NT2/D1 (cell line): ENCODE measurements at regions not wholly inside any gene's neighbourhood (a gene's known extent, or its start where the extent isn't known, plus 50 kb on each side); places are given as distances from the start of the nearest gene placed in this dataset.

Experiments
- DNase-seq: peaks from one replicate; pipeline ENCODE4 v3.0.0-alpha.2; 2011; ENCODE audit warnings: low read depth, low spot score
- H3K27me3 ChIP-seq: 2 replicates; pipeline ENCODE4 v1.6.0; 2011; ENCODE audit warnings: mild to moderate bottlenecking; ENCODE audit not compliant: insufficient read length, insufficient read depth
- H3K36me3 ChIP-seq: 2 replicates; pipeline ENCODE4 v1.6.1; 2011; ENCODE audit warnings: mild to moderate bottlenecking, low read length, mixed read lengths; ENCODE audit not compliant: insufficient read depth, insufficient read length
- H3K4me1 ChIP-seq: 2 replicates; pipeline ENCODE4 v1.5.1; 2011; ENCODE audit not compliant: insufficient read depth, insufficient read length
- H3K4me3 ChIP-seq: 2 replicates; pipeline ENCODE4 v1.5.1; 2011; ENCODE audit warnings: low read depth; ENCODE audit not compliant: insufficient read length
- H3K9ac ChIP-seq: 2 replicates; pipeline ENCODE4 v1.6.0; 2011; ENCODE audit warnings: low read depth; ENCODE audit not compliant: insufficient read length
- H3K9me3 ChIP-seq: 2 replicates; pipeline ENCODE4 v1.5.1; 2011; ENCODE audit warnings: mild to moderate bottlenecking, low read length; ENCODE audit not compliant: insufficient read depth
- SUZ12 ChIP-seq: IDR thresholded peaks from 2 replicates; pipeline ENCODE4 v1.6.1; 2011; ENCODE audit not compliant: insufficient read length, insufficient read depth; ENCODE audit errors: extremely low read depth
- YY1 ChIP-seq: IDR thresholded peaks from 2 replicates; pipeline ENCODE4 v1.6.1; 2011; ENCODE audit not compliant: insufficient read length, insufficient read depth
- ZNF274 ChIP-seq: IDR thresholded peaks from 2 replicates; pipeline ENCODE4 v1.6.1; 2011; ENCODE audit warnings: mild to moderate bottlenecking, low read depth, low read length

DNA sequence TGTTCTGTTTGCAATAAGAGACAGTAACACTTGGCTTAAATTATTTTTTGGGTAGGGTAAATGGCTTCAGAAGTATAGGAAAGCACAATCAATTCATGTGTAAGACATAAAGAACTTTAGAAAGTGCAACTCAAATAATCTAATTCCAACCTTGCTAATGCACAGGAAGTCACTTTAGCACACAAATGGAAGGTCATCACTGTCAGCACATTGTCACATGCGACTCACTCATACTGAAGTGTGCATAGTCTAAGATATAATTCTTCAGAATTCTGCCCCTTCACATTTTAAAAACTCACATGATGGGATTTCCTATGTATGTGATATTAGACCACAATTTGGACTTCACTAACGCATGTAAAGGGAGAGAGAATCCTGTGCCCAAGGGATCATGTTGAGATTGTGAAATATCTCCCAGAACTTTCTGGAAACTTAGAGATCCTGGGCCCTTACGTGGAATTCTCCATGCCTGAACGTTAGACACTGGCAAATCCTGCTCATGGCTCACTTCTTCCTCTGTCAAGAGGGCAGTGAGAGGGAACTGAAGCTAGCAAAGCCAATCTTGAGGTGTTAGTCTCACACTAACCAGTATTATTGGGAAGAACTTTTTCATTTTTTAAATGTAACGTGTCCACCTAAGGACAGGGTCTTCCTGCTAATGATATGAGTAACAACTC, 403.2 kb upstream of the PTGER4 start:
- Histone ChIP-seq H3K4me1 (no peaks in the 10 kb centered on the region), H3K9ac (no peak overlapping the region), H3K36me3 (no peaks in the 10 kb centered on the region), H3K4me3 (no peak overlapping the region), H3K27me3 (no peaks in the 10 kb centered on the region), H3K9me3 (no peaks in the 10 kb centered on the region)
- no peak for DNase-seq
- no peak for TF ChIP-seq SUZ12
- no peak for TF ChIP-seq YY1
- no peak for TF ChIP-seq ZNF274

DNA sequence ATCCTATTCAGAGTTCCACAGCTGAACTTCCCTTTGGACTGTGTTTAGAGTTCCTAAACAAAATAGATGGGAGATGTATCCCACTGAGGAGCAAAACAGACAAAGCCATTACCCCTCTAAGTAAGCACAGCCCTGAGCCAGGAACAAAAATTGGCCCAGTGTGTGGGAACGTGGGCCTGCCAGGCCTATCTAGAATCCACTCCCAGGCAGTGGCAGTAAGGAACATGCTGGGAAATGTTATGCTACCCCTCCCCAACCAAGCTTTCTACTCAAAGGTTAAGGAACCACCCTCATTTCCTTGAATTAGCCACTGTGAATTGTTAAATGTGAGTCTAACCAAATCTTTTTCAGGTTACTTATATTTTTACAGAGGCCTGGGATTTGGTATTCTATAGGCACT, 405.1 kb upstream of the PTGER4 start:
- no peak overlapping the region for H3K4me3 ChIP-seq
- DNase-seq: no peak
- H3K9ac ChIP-seq: no peak overlapping the region
- no peaks in the 10 kb centered on the region for H3K4me1 ChIP-seq
- no peaks in the 10 kb centered on the region for H3K9me3 ChIP-seq
- H3K27me3 ChIP-seq: no peaks in the 10 kb centered on the region
- no peak for TF ChIP-seq YY1
- TF ChIP-seq SUZ12: no peak
- H3K36me3 ChIP-seq: no peaks in the 10 kb centered on the region

DNA sequence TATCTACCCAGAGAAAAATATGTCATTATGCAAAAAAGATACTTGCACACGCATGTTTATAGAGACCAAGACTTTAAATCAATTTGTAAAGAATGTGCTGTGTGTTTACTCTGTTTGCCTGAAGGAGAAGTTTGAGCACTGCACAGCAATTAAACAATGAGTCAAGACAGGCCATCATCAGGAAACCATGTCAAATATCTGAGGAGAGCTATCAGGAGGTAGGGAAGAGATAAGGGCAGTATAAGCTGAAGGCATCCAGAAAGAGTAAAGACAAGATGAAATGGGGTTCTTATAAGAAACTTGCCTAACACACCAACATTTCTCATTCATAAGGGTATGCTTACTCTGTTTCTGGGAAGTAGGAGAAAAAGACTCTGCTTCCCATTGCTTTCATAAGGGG, 405.8 kb upstream of the PTGER4 start:
- TF ChIP-seq SUZ12 (no peak), YY1 (no peak), ZNF274 (no peak)
- no peak for DNase-seq
- H3K4me1 ChIP-seq: no peaks in the 10 kb centered on the region
- H3K9me3 ChIP-seq: no peaks in the 10 kb centered on the region
- no peak overlapping the region for H3K4me3 ChIP-seq
- no peaks in the 10 kb centered on the region for H3K36me3 ChIP-seq
- no peak overlapping the region for H3K9ac ChIP-seq
- H3K27me3 ChIP-seq: no peaks in the 10 kb centered on the region

DNA sequence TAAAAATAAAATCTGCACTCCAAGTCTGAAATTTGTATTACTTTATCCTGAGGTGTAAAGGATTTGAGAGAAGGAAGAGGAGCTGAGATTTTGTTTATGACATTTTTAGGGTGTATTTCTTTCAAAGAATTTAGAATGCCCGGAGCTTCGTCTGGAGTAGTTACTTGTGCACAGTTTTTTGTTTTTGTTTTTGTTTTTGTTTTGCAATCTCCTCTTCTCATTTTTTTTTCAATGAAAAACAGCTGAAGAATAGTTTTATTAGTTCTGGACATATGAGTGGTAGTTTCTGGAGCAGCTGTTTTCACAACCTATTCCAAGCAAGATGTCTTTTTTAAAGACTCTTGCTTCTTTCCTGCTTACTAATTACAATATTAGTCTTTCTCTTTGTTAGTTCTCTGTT, 408.2 kb upstream of the PTGER4 start:
- no peak for TF ChIP-seq SUZ12
- no peak for TF ChIP-seq ZNF274
- TF ChIP-seq YY1: no peak
- Histone ChIP-seq H3K36me3 (no peaks in the 10 kb centered on the region), H3K9ac (no peak overlapping the region), H3K4me1 (no peaks in the 10 kb centered on the region), H3K9me3 (no peaks in the 10 kb centered on the region), H3K4me3 (no peak overlapping the region), H3K27me3 (no peaks in the 10 kb centered on the region)
- no peak for DNase-seq

DNA sequence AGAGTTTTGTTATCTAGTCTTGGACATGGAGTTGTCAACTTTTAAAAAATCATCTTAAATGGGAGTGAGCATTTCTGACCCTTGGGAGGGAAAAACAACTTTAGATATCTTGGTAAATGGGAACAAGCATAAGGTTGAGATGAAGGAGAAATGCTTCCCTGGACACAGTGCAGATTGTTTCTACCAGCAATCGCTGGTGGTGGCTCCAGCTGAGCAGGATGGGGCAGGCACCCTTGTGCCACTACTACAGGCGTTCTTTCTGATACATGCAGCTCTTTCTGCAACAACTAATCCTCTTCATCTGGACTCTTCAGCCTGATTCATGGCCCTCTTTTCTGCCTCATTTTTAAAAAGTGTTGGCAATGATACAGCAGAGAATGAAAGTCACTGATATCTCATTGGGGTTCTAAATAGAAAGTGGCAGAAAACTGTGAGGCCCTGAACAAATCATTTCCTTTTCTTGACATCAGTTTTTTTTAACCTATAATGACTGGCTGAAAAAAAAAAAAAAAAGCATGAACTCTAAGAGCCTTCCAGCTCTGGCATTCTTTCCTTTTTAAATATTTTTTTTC, 409.4 kb upstream of the PTGER4 start:
- no peak for DNase-seq
- Histone ChIP-seq H3K4me3 (no peak overlapping the region), H3K9me3 (no peaks in the 10 kb centered on the region), H3K9ac (no peak overlapping the region), H3K36me3 (no peaks in the 10 kb centered on the region), H3K4me1 (no peaks in the 10 kb centered on the region), H3K27me3 (no peaks in the 10 kb centered on the region)
- TF ChIP-seq SUZ12 (no peak), ZNF274 (no peak), YY1 (no peak)

DNA sequence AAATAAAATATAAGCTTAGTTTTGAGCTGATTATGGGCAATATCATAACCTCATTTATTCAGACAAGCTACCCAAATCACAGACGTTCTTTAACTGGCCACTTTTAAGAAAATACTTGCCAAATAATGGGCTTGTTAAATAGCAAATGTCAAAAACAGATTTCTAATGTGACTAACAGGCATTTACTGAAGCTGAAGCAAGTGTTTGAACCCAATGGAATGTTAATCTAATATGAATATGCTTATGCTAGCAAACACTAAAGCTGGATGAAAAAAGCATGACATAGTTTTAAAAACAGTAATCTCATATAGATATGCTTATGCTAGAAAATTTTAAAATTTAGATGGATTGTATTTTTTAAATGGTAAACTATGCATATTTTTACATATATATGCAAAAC, 411.6 kb upstream of the PTGER4 start:
- DNase-seq: no peak
- Histone ChIP-seq H3K36me3 (no peaks in the 10 kb centered on the region), H3K27me3 (no peaks in the 10 kb centered on the region), H3K9me3 (no peaks in the 10 kb centered on the region), H3K9ac (no peak overlapping the region), H3K4me3 (no peak overlapping the region), H3K4me1 (no peaks in the 10 kb centered on the region)
- TF ChIP-seq SUZ12 (no peak), ZNF274 (no peak), YY1 (no peak)

DNA sequence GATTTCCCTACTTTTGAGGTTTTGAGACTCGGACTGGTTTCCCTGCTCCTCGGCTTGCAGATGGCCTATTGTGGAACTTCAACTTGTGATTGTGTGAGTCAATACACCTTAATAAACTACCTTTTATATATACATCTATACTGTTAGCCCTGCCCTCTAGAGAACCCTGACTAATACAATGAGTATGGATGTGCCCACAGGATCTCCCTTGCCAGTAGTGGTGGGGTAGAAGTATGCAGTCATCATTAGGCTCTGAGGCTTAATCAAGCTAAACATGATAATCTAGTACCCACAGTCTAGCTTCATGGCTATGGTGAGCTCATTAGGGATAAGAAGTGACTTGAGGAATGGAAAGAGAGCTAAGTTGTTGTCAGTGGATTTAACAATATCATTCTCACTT, 412.8 kb upstream of the PTGER4 start:
- no peaks in the 10 kb centered on the region for H3K27me3 ChIP-seq
- no peak for TF ChIP-seq YY1
- no peak for TF ChIP-seq ZNF274
- TF ChIP-seq SUZ12: no peak

More for the DNA sequence above, 412.8 kb upstream of the PTGER4 start:
- H3K9me3 ChIP-seq: no peaks in the 10 kb centered on the region
- no peak for DNase-seq
- no peak overlapping the region for H3K4me3 ChIP-seq
- no peak overlapping the region for H3K9ac ChIP-seq
- no peaks in the 10 kb centered on the region for H3K36me3 ChIP-seq
- no peaks in the 10 kb centered on the region for H3K4me1 ChIP-seq
